Activated CD4-positive, alpha-beta T cell treated with anti-CD3 and anti-CD28 coated beads for 36 hours (primary cell): ENCODE measurements at regions not wholly inside any gene's neighbourhood (a gene's known extent, or its start where the extent isn't known, plus 50 kb on each side); places are given as distances from the start of the nearest gene placed in this dataset.

Experiments used
- ATAC-seq: fragments of 200-7000 bp; cut with Tn5 transposase; one replicate; pipeline ENCODE4 v1.10.0; 2021; ENCODE audit warnings: mild to moderate bottlenecking, moderate library complexity
- CTCF ChIA-PET: fragments of 350-600 bp; sonication (Branson Sonifier 250); formaldehyde crosslinking; loops from one replicate; lab custom pipeline; 2021; ENCODE audit warnings: antibody characterized with exemption; lab: Charles Lee
- POLR2A ChIA-PET: fragments of 350-600 bp; sonication (Branson Sonifier 250); formaldehyde crosslinking; loops from one replicate; lab custom pipeline; 2021; ENCODE audit warnings: antibody characterized with exemption, inconsistent platforms; lab: Charles Lee
- DNase-seq: peaks from one replicate; pipeline ENCODE4 v3.0.0-alpha.2; 2020
- H3K27ac Mint-ChIP-seq: one replicate; pipeline ENCODE4 v1.8.0; 2021; ENCODE audit warnings: mixed read lengths
- H3K27me3 Mint-ChIP-seq: one replicate; pipeline ENCODE4 v1.8.0; 2021; ENCODE audit warnings: mixed read lengths
- H3K36me3 Mint-ChIP-seq: one replicate; pipeline ENCODE4 v1.8.0; 2021; ENCODE audit warnings: low read depth, mixed read lengths
- H3K4me1 Mint-ChIP-seq: one replicate; pipeline ENCODE4 v1.8.0; 2021; ENCODE audit warnings: mixed read lengths
- H3K4me3 Mint-ChIP-seq: one replicate; pipeline ENCODE4 v1.8.0; 2021; ENCODE audit warnings: mild to moderate bottlenecking, moderate library complexity, mixed read lengths
- H3K9me3 Mint-ChIP-seq: one replicate; pipeline ENCODE4 v1.8.0; 2021; ENCODE audit warnings: low read depth, mixed read lengths
- intact Hi-C, 2 experiments: fragments of 100-400 bp; cut with DNase I in 1 of 2; cut with micrococcal nuclease in 1 of 2; formaldehyde crosslinking; loops; one replicate each; pipeline versions ENCODE4 v1.14.2 to v1.15.1; 2022 to 2024; cut with DNase I, micrococcal nuclease

DNA sequence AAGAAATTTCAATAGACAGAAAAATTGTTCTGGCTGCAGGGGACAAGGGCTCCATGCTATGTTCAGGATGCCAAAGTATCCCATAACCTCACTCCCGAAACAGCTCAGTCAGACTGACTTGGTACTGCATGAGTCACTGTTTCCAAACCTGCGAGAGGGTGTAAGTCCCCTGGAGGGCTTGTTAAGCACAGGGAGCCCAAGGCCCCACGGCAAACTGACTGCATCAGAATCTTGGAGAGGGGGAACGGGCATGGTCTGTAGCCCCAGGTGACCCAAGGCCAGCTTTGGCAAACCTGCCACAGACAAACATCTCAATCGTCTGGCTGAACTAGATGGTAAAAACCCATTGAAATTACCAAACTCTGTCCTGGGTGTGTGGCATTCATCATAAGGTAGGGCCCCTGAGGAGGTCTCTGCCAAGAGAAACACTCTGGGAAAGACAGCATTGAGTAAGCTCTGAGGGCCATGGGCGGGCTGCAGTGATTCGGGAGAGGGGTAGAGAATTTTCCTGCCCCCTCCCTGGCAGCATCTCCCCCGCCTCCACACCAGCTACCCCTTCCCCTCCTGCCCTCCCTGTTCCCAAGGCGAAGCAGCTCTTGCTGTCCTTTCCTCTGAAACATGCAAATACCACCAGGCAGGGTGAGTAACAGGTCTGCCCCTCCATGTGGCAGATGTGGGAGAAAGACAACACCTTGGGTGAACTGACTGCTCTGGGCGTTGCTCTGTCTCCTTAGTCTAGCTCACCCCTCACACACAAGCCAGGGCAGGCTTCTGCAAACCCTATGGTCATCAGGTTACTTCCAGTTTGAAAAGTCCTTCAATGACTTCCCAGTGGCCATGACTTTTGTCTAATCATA is 274.7 kb upstream of the SIX2 start:
- ATAC-seq (no peak), DNase-seq (no peak)
- CTCF ChIA-PET = no interaction called here
- POLR2A ChIA-PET = no interaction called here
- Mint-ChIP-seq H3K27ac (no peak overlapping the region), H3K4me3 (no peak overlapping the region), H3K27me3 (peaks cover 15% of the 10 kb centered on the region), H3K4me1 (no peaks in the 10 kb centered on the region), H3K9me3 (no peaks in the 10 kb centered on the region), H3K36me3 (no peaks in the 10 kb centered on the region)
- intact Hi-C loops = no loop called here

DNA sequence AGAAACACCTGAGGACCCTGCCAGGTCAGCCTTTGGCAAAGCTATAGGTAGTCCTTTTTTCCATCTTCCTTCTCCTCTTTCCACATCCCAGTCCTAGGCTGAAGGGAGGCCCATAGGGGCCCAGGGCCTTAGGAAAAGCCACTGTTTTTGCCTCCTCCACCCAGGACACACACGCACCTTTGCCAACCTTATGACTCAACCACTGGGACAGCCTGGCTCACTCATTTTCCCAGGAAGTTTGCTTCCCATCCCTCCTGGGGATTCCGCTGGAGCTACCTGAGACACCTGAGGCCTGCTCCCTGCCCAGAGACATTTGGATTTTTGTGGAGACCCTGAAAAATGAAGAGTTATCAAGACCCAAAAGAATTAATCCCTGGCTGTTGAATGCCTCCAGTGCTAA is 273.4 kb upstream of the SIX2 start:
- Mint-ChIP-seq H3K4me1 (no peaks in the 10 kb centered on the region), H3K27ac (no peak overlapping the region), H3K9me3 (no peaks in the 10 kb centered on the region), H3K4me3 (no peak overlapping the region), H3K27me3 (peaks cover 11% of the 10 kb centered on the region), H3K36me3 (no peaks in the 10 kb centered on the region)
- CTCF ChIA-PET = no interaction called here
- no peak for ATAC-seq
- intact Hi-C loops = no loop called here
- POLR2A ChIA-PET = no interaction called here
- DNase-seq = no peak

GRCh38 chr2:45281311-45281710 is 272.1 kb upstream of the SIX2 start:
- ChIA-PET CTCF (no interaction called here), POLR2A (no interaction called here)
- DNase-seq (no peak), ATAC-seq (no peak)
- Mint-ChIP-seq H3K36me3 (no peaks in the 10 kb centered on the region), H3K27ac (no peak overlapping the region), H3K4me3 (no peak overlapping the region), H3K27me3 (peaks cover 9% of the 10 kb centered on the region), H3K4me1 (no peaks in the 10 kb centered on the region), H3K9me3 (no peaks in the 10 kb centered on the region)
- intact Hi-C loops = no loop called here

DNA sequence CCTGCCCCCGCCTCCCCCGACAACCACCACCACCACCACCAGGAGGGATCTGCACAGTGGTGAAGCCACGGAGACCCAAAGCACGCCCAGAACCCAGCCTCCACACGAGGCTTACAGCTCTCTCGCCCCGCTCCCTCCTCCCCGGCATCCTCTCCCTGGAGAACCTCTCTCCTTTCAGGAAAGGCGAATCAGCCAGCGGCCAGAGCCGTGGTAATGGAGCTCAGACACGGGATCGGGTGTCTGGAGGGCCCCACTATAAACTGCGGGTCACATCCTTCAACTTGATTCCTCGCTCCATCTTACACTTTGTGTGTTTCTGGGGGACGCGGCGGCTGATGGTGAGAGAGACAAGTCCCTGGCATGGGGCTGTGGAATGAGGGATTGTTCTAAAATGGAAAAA is 271.5 kb upstream of the SIX2 start:
- CTCF ChIA-PET = no interaction called here
- H3K27ac Mint-ChIP-seq = no peak overlapping the region
- no peak for ATAC-seq
- intact Hi-C loops = no loop called here
- H3K4me3 Mint-ChIP-seq = no peak overlapping the region
- H3K9me3 Mint-ChIP-seq = no peaks in the 10 kb centered on the region
- H3K27me3 Mint-ChIP-seq = peaks cover 6% of the 10 kb centered on the region
- POLR2A ChIA-PET = no interaction called here
- H3K36me3 Mint-ChIP-seq = no peaks in the 10 kb centered on the region
- DNase-seq = no peak
- no peaks in the 10 kb centered on the region for H3K4me1 Mint-ChIP-seq

DNA sequence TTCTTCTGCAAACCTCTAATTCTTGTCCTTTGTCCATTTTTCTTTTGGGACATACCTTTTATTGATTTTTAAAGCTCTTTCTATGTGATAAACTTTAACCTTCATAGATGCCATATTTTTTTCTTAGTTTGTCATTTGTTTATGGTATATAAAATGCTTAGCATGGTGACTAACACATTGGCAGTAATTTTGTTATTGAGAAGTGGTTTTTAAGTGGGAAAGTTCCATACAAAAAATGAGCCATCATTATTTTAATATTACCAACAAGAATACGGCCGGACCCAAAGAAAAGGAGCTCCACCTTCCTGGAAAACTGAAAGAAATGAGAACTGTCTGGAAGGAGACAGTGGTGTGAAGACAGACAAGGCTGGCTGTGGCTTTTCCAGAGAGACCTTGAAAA is 270.1 kb upstream of the SIX2 start:
- H3K4me3 Mint-ChIP-seq = no peak overlapping the region
- H3K27me3 Mint-ChIP-seq = peaks cover 6% of the 10 kb centered on the region
- H3K27ac Mint-ChIP-seq = no peak overlapping the region
- H3K4me1 Mint-ChIP-seq = no peaks in the 10 kb centered on the region
- ChIA-PET POLR2A (no interaction called here), CTCF (no interaction called here)
- intact Hi-C loops = no loop called here
- no peak for DNase-seq
- no peaks in the 10 kb centered on the region for H3K9me3 Mint-ChIP-seq
- no peak for ATAC-seq
- no peaks in the 10 kb centered on the region for H3K36me3 Mint-ChIP-seq

- intact Hi-C loops = no loop called here
- ChIA-PET POLR2A (no interaction called here), CTCF (no interaction called here)
- Mint-ChIP-seq H3K9me3 (no peaks in the 10 kb centered on the region), H3K27me3 (peaks cover 6% of the 10 kb centered on the region), H3K4me3 (no peak overlapping the region), H3K4me1 (no peaks in the 10 kb centered on the region), H3K36me3 (no peaks in the 10 kb centered on the region), H3K27ac (no peak overlapping the region)
- DNase-seq (no peak), ATAC-seq (no peak)
These were observed 269.3 kb upstream of the SIX2 start for GRCh38 chr2:45278365-45279078.

- H3K27ac Mint-ChIP-seq = no peak overlapping the region
- H3K27me3 Mint-ChIP-seq = peaks cover 9% of the 10 kb centered on the region
- ChIA-PET POLR2A (no interaction called here), CTCF (no interaction called here)
- no peak overlapping the region for H3K4me3 Mint-ChIP-seq
- H3K4me1 Mint-ChIP-seq = no peaks in the 10 kb centered on the region
- ATAC-seq = no peak
- H3K36me3 Mint-ChIP-seq = no peaks in the 10 kb centered on the region
- no peaks in the 10 kb centered on the region for H3K9me3 Mint-ChIP-seq
- DNase-seq = no peak
- intact Hi-C loops = no loop called here
These were observed 267.7 kb upstream of the SIX2 start for GRCh38 chr2:45276914-45277313.

GRCh38 chr2:45275806-45276205 is 266.6 kb upstream of the SIX2 start:
- Mint-ChIP-seq H3K27me3 (peaks cover 10% of the 10 kb centered on the region), H3K4me3 (no peak overlapping the region), H3K4me1 (no peaks in the 10 kb centered on the region), H3K27ac (no peak overlapping the region), H3K36me3 (no peaks in the 10 kb centered on the region), H3K9me3 (no peaks in the 10 kb centered on the region)
- ATAC-seq = no peak
- POLR2A ChIA-PET = no interaction called here
- CTCF ChIA-PET = no interaction called here
- intact Hi-C loops = no loop called here
- no peak for DNase-seq

DNA sequence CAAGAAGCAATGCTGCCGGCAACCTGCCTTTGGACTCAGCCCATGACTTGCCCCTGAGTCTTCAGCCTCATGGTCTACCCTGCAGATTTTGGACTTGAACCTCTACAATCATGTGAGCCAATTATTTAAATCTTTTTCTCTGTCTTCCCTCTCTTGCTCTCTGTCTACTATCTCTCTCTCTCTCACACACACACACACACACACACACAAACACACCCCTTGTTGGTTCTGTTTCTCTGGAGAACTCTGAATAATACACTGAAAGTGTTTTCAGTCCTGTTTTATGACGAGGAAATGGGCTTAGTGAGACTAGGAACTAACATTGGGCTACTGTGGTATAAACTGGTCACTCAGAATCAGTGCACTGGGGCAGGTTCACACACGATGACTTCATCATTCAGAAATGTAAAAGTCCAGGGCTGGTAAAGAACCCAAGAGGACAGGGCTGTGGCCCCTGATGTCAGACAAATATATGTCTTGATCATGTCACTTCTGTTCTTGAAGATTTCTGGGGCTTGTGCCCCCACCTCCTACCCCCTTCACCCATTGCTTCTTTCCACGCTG is 266.1 kb upstream of the SIX2 start:
- intact Hi-C loops = no loop called here
- POLR2A ChIA-PET = no interaction called here
- no peaks in the 10 kb centered on the region for H3K4me1 Mint-ChIP-seq
- no peak overlapping the region for H3K4me3 Mint-ChIP-seq
- ATAC-seq (no peak), DNase-seq (no peak)
- no peak overlapping the region for H3K27ac Mint-ChIP-seq
- no peaks in the 10 kb centered on the region for H3K36me3 Mint-ChIP-seq
- CTCF ChIA-PET = no interaction called here
- H3K27me3 Mint-ChIP-seq = peaks cover 12% of the 10 kb centered on the region
- no peaks in the 10 kb centered on the region for H3K9me3 Mint-ChIP-seq

DNA sequence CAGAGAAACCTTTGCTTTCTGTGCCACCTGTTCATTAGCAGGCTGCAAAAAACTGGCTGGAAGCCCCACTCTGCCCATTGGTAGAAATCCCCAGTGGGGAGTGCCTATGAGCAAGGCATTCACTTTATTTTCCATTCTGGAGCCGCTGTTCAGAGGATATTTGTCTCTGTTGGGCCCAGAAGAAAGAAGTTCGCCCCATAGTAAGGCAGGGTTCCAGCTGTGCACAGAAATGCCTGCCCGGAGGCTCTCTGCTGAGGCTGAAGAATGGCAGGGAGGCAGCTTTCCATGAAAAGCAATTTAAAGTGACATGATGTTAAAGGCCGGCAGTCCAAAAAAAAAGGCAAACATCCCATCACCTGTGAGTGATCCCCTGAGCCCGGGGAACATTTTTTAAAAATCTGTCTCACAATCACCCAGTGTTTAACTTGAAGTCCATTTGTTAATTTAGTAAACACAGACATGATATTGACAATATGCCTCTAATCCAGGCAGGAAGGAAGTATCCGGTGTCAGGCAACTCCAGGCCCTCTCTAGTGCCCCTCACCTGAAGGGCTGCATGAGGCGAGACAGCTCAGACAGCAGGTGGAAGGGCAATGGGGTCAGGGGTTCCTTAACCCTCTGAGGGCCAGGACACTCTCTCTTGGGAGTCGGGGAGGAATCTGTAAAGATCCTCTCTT is 265.1 kb upstream of the SIX2 start:
- H3K9me3 Mint-ChIP-seq = no peaks in the 10 kb centered on the region
- H3K27me3 Mint-ChIP-seq = peaks cover 12% of the 10 kb centered on the region
- no peak overlapping the region for H3K4me3 Mint-ChIP-seq
- ChIA-PET CTCF (no interaction called here), POLR2A (no interaction called here)
- no peaks in the 10 kb centered on the region for H3K36me3 Mint-ChIP-seq
- no peak overlapping the region for H3K27ac Mint-ChIP-seq
- ATAC-seq (no peak), DNase-seq (no peak)
- H3K4me1 Mint-ChIP-seq = no peaks in the 10 kb centered on the region
- intact Hi-C loops = no loop called here

GRCh38 chr2:45273412-45274249 is 264.4 kb upstream of the SIX2 start:
- Mint-ChIP-seq H3K27ac (no peak overlapping the region), H3K27me3 (peaks cover 12% of the 10 kb centered on the region), H3K36me3 (no peaks in the 10 kb centered on the region), H3K4me3 (no peak overlapping the region), H3K9me3 (no peaks in the 10 kb centered on the region), H3K4me1 (no peaks in the 10 kb centered on the region)
- ATAC-seq = no peak
- no peak for DNase-seq
- intact Hi-C loops = no loop called here
- ChIA-PET CTCF (interaction anchor here (0.6 kb wide), 1 partner anchor 1132 kb away, joined by 4 read pairs; no protein-coding TSS in a partner anchor), POLR2A (no interaction called here)
